Thoracic aorta (tissue), 2 donors: ENCODE measurements at regions not wholly inside any gene's neighbourhood (a gene's known extent, or its start where the extent isn't known, plus 50 kb on each side); places are given as distances from the start of the nearest gene placed in this dataset.
"Not testable (repeated sequence)": the region's sequence is repeated elsewhere in the genome, so short reads cannot be mapped to it uniquely, and the experiment has no call there.

Experiments
- ATAC-seq: fragments of 150-250 bp; one replicate; pipeline ENCODE4 v1.8.0; 2017; ENCODE audit warnings: low read depth; ENCODE audit not compliant: insufficient number of reproducible peaks, low FRiP score
- DNase-seq: peaks from one replicate; pipeline ENCODE4 v3.0.0-alpha.2; 2020; ENCODE audit warnings: low spot score
- H3K27ac ChIP-seq, 2 donors: fragments of 200-600 bp; sonication (generic); 1 replicate in 1 of 2; 2 replicates in 1 of 2; pipeline ENCODE4 v1.5.1; 2016; ENCODE audit warnings: mild to moderate bottlenecking in 2 of 2, moderate library complexity in 2 of 2
- H3K27me3 ChIP-seq: fragments of 200-600 bp; sonication (generic); replicated peaks from 2 replicates; pipeline ENCODE4 v1.6.0; 2016; ENCODE audit warnings: mild to moderate bottlenecking; ENCODE audit not compliant: insufficient read depth
- H3K36me3 ChIP-seq: fragments of 200-600 bp; sonication (generic); one replicate; pipeline ENCODE4 v1.5.1; 2016
- H3K4me1 ChIP-seq, 2 donors: fragments of 200-600 bp; sonication (generic); 1 replicate in 1 of 2; 2 replicates in 1 of 2; pipeline versions ENCODE4 v1.5.1 to v1.6.0; 2016; ENCODE audit warnings: low read depth in 2 of 2, mild to moderate bottlenecking in 1 of 2; ENCODE audit not compliant: control insufficient read depth in 1 of 2
- H3K4me3 ChIP-seq: fragments of 200-600 bp; sonication (generic); 2 replicates; pipeline ENCODE4 v1.5.1; 2016; ENCODE audit warnings: mild to moderate bottlenecking
- H3K9me3 ChIP-seq: fragments of 200-600 bp; sonication (generic); 2 replicates; pipeline ENCODE4 v1.5.1; 2016
- TF ChIP-seq, protein P1 (sequence below): fragments of 200-600 bp; sonication (generic); IDR thresholded peaks from one replicate; pipeline ENCODE4 v1.5.1; 2019; ENCODE audit warnings: antibody characterized with exemption

DNA sequence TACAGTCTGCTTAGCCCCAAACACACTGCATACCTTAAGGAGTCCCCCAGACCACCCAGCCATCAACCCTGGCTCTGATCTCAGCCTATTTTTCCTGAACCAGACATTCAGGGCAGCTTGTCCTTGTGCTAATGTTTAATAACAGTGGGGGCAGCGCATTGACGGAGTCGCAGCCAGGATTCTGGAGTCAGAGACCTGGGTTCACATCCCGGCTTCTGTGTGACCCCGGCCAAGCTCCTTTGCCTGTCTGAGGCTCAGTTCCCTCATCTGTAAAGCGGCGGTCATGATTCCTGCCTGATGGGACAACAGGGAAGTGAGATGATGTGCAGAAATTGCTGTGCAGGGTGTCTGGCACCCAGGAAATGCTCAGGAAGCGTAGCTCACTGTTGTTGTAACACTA lies 63.1 kb downstream of the MATN1 start:
- no peak for ATAC-seq
- Histone ChIP-seq H3K36me3 (no peaks in the 10 kb centered on the region), H3K9me3 (no peaks in the 10 kb centered on the region), H3K4me1 (no peaks in the 10 kb centered on the region), H3K27ac (no peak overlapping the region), H3K4me3 (no peak overlapping the region), H3K27me3 (no peaks in the 10 kb centered on the region)
- no peak for DNase-seq
- TF ChIP-seq, protein P1, sequence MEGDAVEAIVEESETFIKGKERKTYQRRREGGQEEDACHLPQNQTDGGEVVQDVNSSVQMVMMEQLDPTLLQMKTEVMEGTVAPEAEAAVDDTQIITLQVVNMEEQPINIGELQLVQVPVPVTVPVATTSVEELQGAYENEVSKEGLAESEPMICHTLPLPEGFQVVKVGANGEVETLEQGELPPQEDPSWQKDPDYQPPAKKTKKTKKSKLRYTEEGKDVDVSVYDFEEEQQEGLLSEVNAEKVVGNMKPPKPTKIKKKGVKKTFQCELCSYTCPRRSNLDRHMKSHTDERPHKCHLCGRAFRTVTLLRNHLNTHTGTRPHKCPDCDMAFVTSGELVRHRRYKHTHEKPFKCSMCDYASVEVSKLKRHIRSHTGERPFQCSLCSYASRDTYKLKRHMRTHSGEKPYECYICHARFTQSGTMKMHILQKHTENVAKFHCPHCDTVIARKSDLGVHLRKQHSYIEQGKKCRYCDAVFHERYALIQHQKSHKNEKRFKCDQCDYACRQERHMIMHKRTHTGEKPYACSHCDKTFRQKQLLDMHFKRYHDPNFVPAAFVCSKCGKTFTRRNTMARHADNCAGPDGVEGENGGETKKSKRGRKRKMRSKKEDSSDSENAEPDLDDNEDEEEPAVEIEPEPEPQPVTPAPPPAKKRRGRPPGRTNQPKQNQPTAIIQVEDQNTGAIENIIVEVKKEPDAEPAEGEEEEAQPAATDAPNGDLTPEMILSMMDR, result no peak

DNA sequence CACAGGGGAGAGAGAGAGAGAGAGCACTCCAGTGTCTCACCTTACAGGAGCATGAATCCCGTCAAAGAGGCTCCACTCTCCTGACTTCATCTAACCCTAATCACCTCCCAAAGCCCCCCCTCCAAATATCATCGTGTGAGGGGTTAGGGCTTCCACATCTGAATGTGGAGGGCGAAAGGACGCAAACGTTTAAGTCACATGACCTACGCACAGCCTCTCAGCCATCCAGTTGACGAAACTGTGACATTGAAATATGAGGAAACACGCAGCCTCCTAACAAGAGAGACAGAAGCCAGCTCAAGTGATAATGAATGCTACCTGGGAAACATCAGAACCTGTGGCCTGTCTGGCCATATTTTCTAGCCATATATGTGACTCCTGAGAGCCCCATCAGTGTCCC lies 63.7 kb downstream of the MATN1 start:
- H3K36me3 ChIP-seq, result no peaks in the 10 kb centered on the region
- no peak overlapping the region for H3K27ac ChIP-seq
- no peak for ATAC-seq
- TF ChIP-seq, protein P1, result no peak
- DNase-seq, result no peak
- no peak overlapping the region for H3K4me3 ChIP-seq
- H3K9me3 ChIP-seq, result no peaks in the 10 kb centered on the region
- H3K4me1 ChIP-seq, result no peaks in the 10 kb centered on the region
- no peaks in the 10 kb centered on the region for H3K27me3 ChIP-seq

DNA sequence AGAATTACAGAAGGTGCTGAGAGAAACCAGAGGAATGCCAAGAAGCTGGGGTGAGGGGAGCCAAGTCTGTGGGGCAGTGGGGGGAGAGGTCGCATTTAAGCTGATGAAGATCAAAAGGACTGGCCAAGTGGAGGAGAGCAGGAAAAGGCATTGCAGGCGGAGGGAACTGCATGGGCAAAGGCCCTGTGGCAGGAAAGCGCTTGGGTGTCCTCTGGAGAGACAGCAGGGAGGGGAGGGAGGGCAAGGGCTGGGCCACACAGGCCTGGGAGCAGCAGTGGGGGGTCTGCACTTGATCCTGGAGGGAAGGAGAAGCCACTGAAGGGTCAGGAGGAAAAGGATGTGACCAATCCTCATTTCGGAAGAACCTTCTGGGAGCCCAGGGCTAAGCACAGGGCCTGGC lies 65.0 kb downstream of the MATN1 start:
- ATAC-seq, H3K36me3 ChIP-seq, H3K27me3 ChIP-seq, DNase-seq, H3K4me1 ChIP-seq, H3K9me3 ChIP-seq, H3K27ac ChIP-seq, H3K4me3 ChIP-seq: not testable (repeated sequence)

DNA sequence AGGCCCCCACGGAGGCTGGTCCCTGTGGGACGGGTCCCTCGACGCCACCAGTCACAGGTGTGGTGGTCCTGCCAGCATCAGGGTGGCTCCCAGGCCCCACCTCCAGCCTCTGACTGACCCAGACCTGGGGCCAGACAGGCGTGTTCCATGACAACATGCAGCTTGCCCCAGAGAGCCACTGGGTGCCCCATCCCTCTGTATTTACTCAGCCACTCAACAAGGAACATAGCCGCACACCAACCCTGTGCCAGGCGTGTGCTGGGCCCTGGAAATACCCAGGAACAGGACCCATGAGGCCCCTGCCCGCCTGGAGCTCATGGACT lies 65.4 kb downstream of the MATN1 start:
- Histone ChIP-seq H3K4me3 (no peak overlapping the region), H3K4me1 (no peaks in the 10 kb centered on the region), H3K36me3 (no peaks in the 10 kb centered on the region), H3K27ac (no peak overlapping the region), H3K9me3 (no peaks in the 10 kb centered on the region), H3K27me3 (no peaks in the 10 kb centered on the region)
- DNase-seq (no peak), ATAC-seq (no peak)
- TF ChIP-seq, protein P1, result no peak

DNA sequence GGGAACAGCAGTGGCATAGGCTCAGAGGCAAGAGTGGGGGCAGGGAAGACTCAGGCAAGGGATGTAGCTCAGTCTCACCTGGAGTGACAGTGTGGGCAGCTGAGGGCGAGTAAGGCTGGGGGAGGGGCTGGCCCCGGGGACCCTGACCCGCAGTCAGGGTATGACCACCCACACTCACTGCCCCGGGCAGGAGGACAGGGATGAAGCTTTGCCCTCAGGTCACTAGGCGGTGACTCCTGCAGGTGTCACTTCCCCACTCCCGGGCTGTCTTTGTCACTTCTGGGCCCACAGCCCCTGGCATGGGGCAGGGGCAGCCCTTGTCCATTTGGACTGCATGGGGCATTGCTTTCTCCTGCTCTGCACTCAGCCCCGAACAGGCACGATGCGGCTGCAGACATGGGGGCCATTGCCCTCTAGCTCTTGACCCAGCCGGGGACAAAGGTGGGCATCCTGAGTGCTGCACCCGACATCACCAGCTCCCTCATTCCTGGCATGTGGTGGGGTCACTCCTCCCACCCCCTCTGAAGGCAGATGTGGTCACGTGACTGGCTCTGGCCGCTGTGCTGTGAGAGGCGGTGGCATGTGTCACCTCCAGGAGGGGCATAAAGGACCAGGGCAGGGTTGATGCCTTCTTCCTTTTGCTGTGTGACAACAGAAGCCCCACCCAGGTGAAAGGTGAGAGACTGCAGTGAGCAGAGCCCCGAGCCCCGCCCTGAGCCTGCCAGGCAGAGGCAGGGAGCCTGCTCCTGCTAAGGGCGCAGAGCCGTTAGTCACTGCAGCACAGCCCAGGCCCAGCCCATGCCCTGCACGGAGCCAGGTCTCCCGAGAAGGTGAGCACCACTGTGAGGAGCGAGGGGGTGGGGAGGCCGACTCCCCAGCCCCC lies 66.0 kb downstream of the MATN1 start:
- Histone ChIP-seq H3K9me3 (no peaks in the 10 kb centered on the region), H3K27ac (no peak overlapping the region), H3K4me1 (no peaks in the 10 kb centered on the region), H3K36me3 (no peaks in the 10 kb centered on the region), H3K27me3 (no peaks in the 10 kb centered on the region), H3K4me3 (no peak overlapping the region)
- ATAC-seq (no peak), DNase-seq (no peak)
- TF ChIP-seq, protein P1, result no peak
